K562 (cell line): ENCODE measurements at regions not wholly inside any gene's neighbourhood (a gene's known extent, or its start where the extent isn't known, plus 50 kb on each side); places are given as distances from the start of the nearest gene placed in this dataset.

Experiments
- ARNT ChIP-seq, 2 experiments: fragments of 450-650 bp; IDR thresholded peaks; 2 replicates each; pipeline ENCODE4 v1.6.1; 2016; ENCODE audit warnings: mild to moderate bottlenecking in 1 of 2
- HDAC2 ChIP-seq: fragments of 450-650 bp; IDR thresholded peaks from 2 replicates; pipeline ENCODE4 v1.6.1; 2016; ENCODE audit warnings: mild to moderate bottlenecking
- ILF3 ChIP-seq: fragments of 450-650 bp; IDR thresholded peaks from 2 replicates; pipeline ENCODE4 v1.6.1; 2018; ENCODE audit warnings: antibody characterized with exemption, mild to moderate bottlenecking, moderate library complexity, borderline replicate concordance
- MLX ChIP-seq, 2 experiments: fragments of 450-650 bp in 1 of 2; sonication (generic) in 1 of 2; formaldehyde crosslinking; conservative IDR thresholded peaks; 2 replicates each; pipeline versions ENCODE4 v1.4.0 to v1.8.1; 2020 to 2022; ENCODE audit warnings: mild to moderate bottlenecking in 1 of 2, missing genetic modification reagents in 1 of 2
- PTRF ChIP-seq: fragments of 450-650 bp; IDR thresholded peaks from 2 replicates; pipeline ENCODE4 v1.6.1; 2016; ENCODE audit warnings: mild to moderate bottlenecking, missing genetic modification characterization, missing compliant biosample characterization
- U2AF1 ChIP-seq: fragments of 200-400 bp; formaldehyde crosslinking; optimal IDR thresholded peaks from 2 replicates; pipeline ENCODE3; 2017; ENCODE audit warnings: mild to moderate bottlenecking, low read depth, low read length, moderate library complexity
- TF ChIP-seq, protein P1 (sequence below), 2 experiments: fragments of 450-650 bp; IDR thresholded peaks; 2 replicates each; pipeline ENCODE4 v1.6.1; 2016; ENCODE audit warnings: mild to moderate bottlenecking in 2 of 2, borderline replicate concordance in 1 of 2, low read depth in 1 of 2, moderate library complexity in 1 of 2
- TF ChIP-seq, protein P2 (sequence below): fragments of 250-450 bp; sonication (Bioruptor Pico); IDR thresholded peaks from 2 replicates; pipeline ENCODE4 v1.5.1; 2021; ENCODE audit warnings: mild to moderate bottlenecking

DNA sequence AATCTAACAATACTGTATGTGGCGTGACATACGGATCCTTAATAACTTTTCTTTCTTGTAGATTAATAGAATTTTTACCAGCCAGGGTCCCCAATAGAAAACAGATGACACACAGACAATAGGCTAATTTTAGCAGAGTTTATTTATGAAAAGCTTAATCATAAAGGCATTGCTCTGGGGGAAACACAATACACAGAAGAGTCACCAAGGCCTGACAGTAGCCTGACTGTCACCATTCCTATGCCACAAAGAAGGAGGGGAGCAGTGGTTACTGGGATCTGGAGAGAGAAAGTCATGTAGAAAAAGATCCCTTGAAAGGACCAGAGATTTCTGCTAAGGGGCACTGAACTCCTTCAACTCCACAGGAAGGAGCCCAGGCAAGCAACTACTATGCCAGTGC is 139.5 kb downstream of the METTL4 start (continued):
- TF ChIP-seq, protein P1, sequence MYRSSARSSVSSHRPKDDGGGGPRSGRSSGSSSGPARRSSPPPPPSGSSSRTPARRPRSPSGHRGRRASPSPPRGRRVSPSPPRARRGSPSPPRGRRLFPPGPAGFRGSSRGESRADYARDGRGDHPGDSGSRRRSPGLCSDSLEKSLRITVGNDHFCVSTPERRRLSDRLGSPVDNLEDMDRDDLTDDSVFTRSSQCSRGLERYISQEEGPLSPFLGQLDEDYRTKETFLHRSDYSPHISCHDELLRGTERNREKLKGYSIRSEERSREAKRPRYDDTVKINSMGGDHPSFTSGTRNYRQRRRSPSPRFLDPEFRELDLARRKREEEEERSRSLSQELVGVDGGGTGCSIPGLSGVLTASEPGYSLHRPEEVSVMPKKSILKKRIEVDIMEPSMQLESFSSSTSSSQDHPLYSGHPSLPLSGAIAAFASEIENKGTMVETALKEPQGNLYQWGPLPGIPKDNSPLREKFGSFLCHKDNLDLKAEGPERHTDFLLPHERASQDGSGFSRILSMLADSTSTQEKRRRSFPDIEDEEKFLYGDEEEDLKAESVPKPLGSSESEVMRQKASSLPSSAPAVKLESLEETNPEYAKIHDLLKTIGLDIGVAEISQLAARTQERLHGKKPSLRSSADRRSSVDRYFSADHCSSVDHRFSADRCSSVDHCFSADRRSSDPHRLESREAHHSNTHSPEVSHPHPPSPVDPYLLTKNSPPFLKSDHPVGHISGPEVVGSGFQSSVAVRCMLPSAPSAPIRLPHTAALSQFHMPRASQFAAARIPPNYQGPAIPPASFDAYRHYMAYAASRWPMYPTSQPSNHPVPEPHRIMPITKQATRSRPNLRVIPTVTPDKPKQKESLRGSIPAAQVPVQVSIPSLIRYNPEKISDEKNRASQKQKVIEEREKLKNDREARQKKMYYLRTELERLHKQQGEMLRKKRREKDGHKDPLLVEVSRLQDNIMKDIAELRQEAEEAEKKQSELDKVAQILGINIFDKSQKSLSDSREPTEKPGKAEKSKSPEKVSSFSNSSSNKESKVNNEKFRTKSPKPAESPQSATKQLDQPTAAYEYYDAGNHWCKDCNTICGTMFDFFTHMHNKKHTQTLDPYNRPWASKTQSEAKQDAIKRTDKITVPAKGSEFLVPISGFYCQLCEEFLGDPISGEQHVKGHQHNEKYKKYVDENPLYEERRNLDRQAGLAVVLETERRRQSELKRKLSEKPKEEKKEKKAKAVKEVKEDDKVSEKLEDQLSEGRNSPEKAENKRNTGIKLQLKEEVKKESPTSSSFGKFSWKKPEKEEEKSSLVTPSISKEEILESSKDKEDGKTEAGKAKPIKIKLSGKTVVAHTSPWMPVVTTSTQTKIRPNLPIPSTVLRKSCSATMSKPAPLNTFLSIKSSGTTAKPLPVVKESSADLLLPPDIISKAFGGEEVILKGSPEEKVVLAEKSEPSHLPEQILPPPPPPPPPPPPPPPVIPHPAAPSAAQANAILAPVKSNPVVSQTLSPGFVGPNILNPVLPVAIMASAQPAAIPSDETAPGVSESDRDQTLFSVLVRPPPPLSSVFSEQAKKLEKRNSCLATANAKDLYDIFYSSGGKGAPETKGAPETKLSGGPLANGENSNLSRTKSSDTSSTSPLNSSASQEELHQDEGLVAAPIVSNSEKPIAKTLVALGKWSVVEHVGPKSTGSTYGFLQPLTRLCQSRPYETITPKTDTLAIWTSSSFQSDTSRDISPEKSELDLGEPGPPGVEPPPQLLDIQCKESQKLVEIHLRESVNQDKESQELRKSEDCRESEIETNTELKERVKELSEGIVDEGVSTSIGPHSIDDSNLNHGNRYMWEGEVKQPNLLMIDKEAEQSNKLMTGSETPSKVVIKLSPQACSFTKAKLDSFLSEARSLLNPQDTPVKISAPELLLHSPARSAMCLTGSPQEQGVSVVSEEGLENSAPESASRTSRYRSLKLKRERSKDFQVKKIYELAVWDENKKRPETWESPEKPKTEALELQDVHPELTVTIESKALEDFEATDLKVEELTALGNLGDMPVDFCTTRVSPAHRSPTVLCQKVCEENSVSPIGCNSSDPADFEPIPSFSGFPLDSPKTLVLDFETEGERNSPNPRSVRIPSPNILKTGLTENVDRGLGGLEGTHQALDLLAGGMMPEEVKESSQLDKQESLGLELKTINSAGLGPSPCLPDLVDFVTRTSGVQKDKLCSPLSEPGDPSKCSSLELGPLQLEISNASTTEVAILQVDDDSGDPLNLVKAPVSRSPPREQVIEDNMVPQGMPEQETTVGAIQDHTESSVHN (IDR thresholded peaks at IDR 0.05; ENCODE audit: borderline replicate concordance in 1 of 2, low read depth in 1 of 2), result no peak
- TF ChIP-seq MLX (CRISPR knock-in tag; conservative IDR thresholded peaks at IDR 0.05) (no peak), ARNT (IDR thresholded peaks at IDR 0.05) (no peak), PTRF (no peak), U2AF1 (no peak), HDAC2 (no peak), ILF3 (no peak)
- TF ChIP-seq, protein P2, sequence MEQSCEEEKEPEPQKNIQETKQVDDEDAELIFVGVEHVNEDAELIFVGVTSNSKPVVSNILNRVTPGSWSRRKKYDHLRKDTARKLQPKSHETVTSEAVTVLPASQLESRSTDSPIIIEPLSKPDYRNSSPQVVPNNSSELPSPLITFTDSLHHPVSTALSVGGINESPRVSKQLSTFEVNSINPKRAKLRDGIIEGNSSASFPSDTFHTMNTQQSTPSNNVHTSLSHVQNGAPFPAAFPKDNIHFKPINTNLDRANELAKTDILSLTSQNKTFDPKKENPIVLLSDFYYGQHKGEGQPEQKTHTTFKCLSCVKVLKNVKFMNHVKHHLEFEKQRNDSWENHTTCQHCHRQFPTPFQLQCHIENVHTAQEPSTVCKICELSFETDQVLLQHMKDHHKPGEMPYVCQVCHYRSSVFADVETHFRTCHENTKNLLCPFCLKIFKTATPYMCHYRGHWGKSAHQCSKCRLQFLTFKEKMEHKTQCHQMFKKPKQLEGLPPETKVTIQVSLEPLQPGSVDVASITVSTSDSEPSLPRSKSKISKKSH (CRISPR knock-in tag), result no peak
- TF ChIP-seq, all 486 proteins: peak for 0
